NCI-H187 (cell line): ENCODE measurements at regions not wholly inside any gene's neighbourhood (a gene's known extent, or its start where the extent isn't known, plus 50 kb on each side); places are given as distances from the start of the nearest gene placed in this dataset.

Source experiments
- DNase-seq, 2 experiments: peaks; one replicate each; lab custom pipeline; 2025; lab: John Stamatoyannopoulos, UW

GRCh38 chr19:32173836-32174235, 171.6 kb upstream of the ZNF507 start:
- DNase-seq = no peak

GRCh38 chr19:32174386-32175113, 170.9 kb upstream of the ZNF507 start:
- DNase-seq = no peak

DNA sequence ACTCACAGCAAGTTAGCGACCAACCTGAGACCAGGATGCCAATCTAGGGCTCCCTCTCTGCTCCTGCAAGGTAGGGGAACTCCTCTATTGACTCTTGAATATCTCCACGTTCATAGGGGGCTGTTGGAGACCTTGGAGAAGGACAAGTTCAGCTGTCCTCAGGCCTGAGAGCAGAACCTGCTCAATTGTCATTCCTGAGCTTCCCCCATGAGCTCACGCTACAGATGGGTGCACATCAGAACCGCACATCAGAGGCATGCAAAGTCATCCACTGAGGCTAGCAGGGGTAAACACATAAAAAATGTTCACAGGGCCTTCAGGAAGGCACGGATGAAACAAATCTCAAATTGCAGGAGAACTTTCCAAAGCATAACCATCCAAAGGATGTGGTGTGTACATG, 168.8 kb upstream of the ZNF507 start:
- no peak for DNase-seq

GRCh38 chr19:32177686-32178085, 167.7 kb upstream of the ZNF507 start:
- DNase-seq = no peak

DNA sequence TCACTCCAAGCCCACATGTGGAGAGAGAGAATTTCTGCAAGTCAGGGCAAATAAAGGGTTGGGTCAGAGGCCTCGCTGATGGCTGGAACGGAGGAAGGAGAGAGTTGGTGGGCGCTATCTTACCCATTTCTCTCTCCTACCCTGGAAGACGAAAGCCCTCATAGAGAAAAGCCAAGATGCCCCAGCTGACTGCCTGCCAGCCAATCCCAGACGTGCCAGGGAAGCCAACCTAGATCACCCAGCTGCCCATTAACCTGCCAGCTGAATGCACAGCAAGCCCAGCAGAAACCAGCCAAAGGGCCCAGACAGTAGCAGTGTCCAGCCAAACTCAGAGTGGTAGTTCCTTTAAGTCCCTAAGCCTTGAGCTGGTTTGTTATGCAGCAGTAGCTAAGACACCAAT, 167.0 kb upstream of the ZNF507 start:
- DNase-seq = no peak

DNA sequence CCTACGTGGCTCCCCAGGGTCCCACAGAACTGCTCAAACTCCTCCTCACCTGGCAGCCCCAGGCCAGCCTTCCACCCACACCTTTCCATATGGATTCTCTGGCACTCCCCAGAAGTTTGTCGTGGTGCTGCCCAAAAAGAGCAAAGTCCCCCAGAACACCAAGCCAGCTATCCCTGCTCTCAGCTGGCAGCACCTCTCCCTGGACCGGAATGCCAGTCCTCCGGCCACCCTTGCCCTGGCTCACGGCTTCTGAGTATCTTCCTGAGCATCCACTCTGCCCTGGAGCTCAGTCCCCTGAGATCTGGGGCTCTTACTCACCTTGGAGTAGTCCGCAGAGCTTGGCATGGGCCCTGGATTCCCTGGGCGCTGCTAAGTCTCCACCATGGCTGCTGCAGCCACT, 166.5 kb upstream of the ZNF507 start:
- no peak for DNase-seq

GRCh38 chr19:32181216-32181920, 164.0 kb upstream of the ZNF507 start:
- no peak for DNase-seq

GRCh38 chr19:32186542-32187330, 158.7 kb upstream of the ZNF507 start:
- no peak for DNase-seq

- DNase-seq = no peak
Measured at GRCh38 chr19:32188921-32189320, 156.5 kb upstream of the ZNF507 start.

DNA sequence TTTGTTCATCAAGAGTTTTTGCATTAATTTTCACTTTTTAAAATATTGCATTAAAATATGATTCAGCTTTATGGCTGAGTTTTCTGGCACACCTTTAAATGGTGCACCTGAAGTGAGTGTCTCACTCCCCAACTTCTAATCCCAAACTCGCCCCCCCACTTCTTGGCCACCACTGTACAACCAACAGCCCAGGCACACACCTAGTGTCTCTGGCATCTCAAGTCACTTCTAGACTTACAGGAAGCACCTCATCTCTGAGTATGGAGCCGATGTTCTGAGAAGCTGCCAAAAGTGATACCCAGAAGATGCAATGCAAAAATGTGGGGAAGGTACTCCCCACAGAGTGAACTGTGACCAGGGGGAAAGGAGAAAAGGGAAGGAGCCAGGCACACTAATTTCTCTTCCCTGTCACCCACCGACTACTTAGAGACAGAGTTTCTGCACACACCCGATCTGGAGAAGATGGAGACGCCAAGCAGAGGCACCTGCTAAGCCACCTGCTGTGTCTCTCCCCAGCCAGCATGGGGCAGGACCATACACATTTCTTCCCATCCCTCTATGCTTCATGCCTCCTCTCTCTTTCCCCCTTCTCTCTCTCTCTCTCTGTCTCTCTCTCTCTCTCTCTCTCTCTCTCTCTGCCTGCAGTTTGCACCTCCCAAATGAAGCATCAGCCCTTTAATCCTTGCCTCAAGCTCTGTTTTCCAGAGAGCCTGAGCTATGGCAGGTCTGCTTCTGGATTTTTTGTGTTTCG, 155.3 kb upstream of the ZNF507 start:
- DNase-seq = no peak

DNA sequence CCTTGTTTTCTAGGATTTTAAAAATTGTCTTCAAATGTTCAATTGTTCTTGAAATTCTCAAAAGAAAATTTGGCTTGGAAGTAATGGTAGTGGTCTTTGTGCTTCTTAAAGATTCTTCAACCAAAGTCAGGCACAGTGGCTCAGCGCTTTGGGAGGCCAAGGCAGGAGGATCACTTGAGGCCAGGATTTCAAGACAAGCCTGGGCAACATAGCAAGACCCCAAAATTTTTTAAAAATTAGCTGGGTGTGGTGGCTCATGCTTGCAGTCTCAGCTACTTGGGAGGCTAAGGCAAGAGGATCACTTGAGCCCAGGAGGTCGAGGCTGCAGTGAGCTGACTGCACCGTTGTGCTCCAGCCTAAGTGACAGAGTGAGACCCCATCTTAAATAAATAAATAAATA, 153.5 kb upstream of the ZNF507 start:
- DNase-seq = no peak

GRCh38 chr19:32195706-32196610, 149.5 kb upstream of the ZNF507 start:
- no peak for DNase-seq

DNA sequence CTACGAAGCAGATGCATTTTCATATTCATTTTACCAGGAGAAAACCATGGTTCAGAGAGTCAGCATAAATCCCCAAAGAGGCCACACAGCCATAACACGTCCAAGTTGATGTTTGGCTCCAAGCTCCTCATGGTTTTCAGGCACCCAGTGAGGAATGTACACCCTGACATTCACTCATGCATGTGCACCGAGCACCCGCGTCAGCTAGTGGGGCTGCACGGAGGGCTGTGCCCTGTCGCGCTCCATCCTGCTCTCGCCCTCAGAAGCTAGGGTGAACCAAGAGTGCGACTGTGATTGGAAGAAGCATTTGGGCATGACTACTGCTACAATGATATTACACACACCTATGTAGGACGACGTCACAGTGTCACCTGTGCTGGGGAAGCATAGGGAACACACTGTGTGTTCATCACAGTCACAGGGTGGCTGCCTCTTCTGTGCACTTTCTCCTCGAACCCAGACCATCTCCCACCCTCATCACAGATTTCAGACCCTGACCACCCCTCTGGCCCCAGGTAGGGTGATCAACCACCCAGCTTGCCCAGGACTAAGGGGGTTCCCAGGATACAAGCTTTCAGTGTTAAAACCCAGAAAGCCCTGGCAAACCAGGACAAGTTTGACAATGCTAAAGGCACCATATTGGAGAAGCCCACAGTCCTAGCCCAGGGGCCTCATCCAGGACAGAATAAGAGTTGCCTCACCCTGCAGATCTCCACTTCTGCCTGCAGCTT, 148.6 kb upstream of the ZNF507 start:
- no peak for DNase-seq

DNA sequence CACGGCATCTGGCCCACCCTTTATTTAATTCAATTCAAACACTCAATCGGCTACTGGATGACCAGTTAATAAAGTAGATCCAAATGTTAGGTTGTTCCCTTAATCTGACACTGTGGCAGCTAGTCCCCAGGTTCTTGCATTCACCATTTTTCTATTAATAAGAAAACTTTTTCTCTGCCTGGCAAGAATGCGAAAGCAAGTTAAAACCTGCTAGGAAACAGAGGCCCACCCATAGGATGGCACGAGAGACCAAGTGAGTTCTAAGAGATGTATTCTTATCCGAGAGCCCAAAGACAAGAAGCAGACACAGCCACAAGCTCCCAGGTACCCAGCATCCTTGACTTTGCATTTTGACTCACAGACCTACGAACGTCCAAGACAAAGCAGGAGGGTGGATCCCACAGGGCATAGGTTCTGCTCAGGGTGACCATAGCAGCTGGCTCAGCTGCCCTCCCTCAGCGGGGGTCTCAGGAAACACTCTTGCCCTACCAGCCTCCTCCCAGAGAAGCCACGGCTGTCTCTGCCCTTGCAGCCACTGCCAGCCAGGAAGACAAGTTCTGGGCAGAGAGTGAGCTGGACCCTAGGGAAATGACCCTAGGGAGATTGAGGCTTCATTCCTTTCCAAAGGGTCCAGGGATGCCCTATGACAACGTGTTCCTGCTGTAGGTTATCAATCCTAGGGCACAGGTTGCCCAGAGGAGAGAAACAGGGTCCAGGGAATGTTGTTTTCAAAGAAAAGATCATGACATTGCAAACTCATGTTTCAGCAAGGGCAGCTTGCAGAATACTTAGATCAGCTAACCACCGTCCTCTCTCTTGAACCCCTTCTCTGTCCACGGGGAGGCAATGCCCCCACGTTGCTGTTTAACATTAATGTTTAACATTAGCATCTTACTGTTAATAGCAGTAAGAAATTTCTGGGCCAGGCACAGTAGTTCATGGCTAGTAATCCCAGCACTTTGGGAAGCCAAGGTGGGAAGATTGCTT, 147.2 kb upstream of the ZNF507 start:
- DNase-seq = no peak

DNA sequence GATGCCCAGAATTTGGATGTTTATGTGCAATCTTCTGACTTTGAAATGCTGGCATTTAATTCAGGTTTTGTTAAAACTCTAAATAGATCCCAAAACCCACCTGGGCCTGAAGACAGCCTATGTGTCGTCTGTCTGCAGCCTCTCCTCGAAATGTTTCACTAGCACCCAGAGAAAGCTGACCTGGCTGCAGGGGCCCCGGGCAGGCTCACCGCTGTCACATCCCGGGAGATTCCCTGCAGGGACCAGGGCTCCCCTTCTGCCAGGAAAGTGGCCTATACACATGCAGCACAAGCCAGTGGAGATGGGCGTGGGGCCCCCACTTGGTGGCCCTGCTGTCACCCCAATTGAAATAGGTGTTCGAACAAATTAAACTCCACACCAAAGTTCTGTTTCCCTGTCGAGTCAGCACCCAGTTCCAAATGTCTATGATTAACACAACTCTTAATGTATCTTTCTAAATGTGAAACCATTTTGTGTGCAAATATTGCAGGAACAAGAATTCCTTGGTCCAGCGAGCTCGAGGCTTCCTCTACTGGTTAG, 145.8 kb upstream of the ZNF507 start:
- DNase-seq = no peak

DNA sequence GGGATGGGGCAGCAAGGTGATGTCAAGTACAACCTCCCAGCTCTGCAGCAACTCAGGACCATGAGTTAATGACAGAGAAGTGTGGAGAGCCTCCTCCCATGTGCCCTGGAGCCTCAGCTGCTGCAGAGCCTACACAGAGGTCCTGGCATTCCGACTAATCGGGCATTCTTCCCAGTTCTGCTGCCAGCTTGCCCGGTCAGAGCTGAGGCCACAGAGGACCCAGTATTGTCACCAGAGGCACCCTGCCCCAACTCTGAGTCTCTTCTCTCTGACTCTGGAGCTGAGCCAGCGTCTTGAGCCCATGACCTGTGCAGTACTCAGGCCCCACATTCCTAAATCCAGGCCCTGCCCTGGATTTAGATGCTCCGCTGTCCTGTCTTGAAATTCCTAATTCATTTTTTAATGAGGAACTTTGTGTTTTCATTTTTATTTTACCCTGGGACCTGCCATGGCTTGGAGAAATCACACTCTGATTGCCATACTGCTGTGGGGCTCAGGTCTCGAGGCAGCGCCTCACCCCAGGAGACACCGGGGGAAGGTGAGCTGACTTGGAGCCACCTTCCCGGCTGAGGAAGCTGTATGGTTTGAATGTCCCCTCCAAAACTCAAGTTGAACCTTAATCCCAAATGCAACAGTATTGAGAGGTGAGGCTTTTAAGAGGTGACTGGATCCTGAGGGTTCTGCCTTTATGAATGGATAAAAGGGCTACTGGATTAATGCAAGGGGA, 144.9 kb upstream of the ZNF507 start:
- no peak for DNase-seq

- DNase-seq = no peak
Measured at GRCh38 chr19:32201211-32201610, 144.2 kb upstream of the ZNF507 start.

GRCh38 chr19:32201636-32202051, 143.8 kb upstream of the ZNF507 start:
- DNase-seq = no peak
